Keratinocyte (primary cell): ENCODE measurements at regions not wholly inside any gene's neighbourhood (a gene's known extent, or its start where the extent isn't known, plus 50 kb on each side); places are given as distances from the start of the nearest gene placed in this dataset.

Experiments used
- DNase-seq: peaks from one replicate; pipeline ENCODE4 v3.0.0-alpha.2; 2011; ENCODE audit warnings: low read depth, missing footprints, low spot score
- FAIRE-seq: peaks from 2 replicates; lab custom pipeline; 2011; peaks lifted over from hg19 to GRCh38; lab: Jason Lieb, UNC
- H2AFZ ChIP-seq: 2 replicates; pipeline ENCODE4 v1.6.0; 2012; ENCODE audit warnings: low read length, control low read depth, inconsistent platforms; ENCODE audit not compliant: control insufficient read depth
- H3K27ac ChIP-seq: 2 replicates; pipeline ENCODE4 v1.5.1; 2011; ENCODE audit warnings: low read length; ENCODE audit not compliant: control insufficient read depth, insufficient read depth
- H3K27me3 ChIP-seq: 3 replicates; pipeline ENCODE4 v1.6.0; 2011; ENCODE audit warnings: low read length; ENCODE audit not compliant: control insufficient read depth, insufficient read depth; ENCODE audit errors: extremely low read depth
- H3K36me3 ChIP-seq, 2 experiments: 2 replicates in 1 of 2; 3 replicates in 1 of 2; pipeline ENCODE4 v1.5.1; 2011; ENCODE audit warnings: low read length in 2 of 2, mild to moderate bottlenecking in 1 of 2; ENCODE audit not compliant: control insufficient read depth in 2 of 2, insufficient read depth in 2 of 2; ENCODE audit errors: extremely low read depth in 1 of 2
- H3K4me1 ChIP-seq: 3 replicates; pipeline ENCODE4 v1.5.1; 2011; ENCODE audit warnings: low read length; ENCODE audit not compliant: control insufficient read depth, insufficient read depth; ENCODE audit errors: extremely low read depth
- H3K4me2 ChIP-seq: 3 replicates; pipeline ENCODE4 v1.6.0; 2011; ENCODE audit warnings: low read depth, low read length; ENCODE audit not compliant: control insufficient read depth, insufficient read depth; ENCODE audit errors: extremely low read depth
- H3K4me3 ChIP-seq, 3 experiments: fragments of 200-600 bp in 1 of 3; sonication (generic) in 1 of 3; 2 replicates in 2 of 3; 3 replicates in 1 of 3; pipeline ENCODE4 v1.5.1; 2011 to 2016; ENCODE audit warnings: low read length in 3 of 3, mild to moderate bottlenecking in 3 of 3, control low read depth in 2 of 3, inconsistent platforms in 1 of 3, low read depth in 1 of 3, mixed read lengths in 1 of 3, mixed run types in 1 of 3, moderate library complexity in 1 of 3; ENCODE audit not compliant: control insufficient read depth in 2 of 3, insufficient read depth in 2 of 3; ENCODE audit errors: extremely low read depth in 1 of 3
- H3K79me2 ChIP-seq: 2 replicates; pipeline ENCODE4 v1.6.0; 2012; ENCODE audit warnings: low read length; ENCODE audit not compliant: control insufficient read depth, insufficient read depth
- H3K9ac ChIP-seq: 3 replicates; pipeline ENCODE4 v1.6.0; 2011; ENCODE audit warnings: low read length; ENCODE audit not compliant: control insufficient read depth, insufficient read depth; ENCODE audit errors: extremely low read depth
- H3K9me1 ChIP-seq: 3 replicates; pipeline ENCODE4 v1.6.0; 2011; ENCODE audit warnings: low read length; ENCODE audit not compliant: control insufficient read depth, insufficient read depth; ENCODE audit errors: extremely low read depth
- H3K9me3 ChIP-seq: 2 replicates; pipeline ENCODE4 v1.5.1; 2012; ENCODE audit warnings: low read depth, low read length; ENCODE audit not compliant: control insufficient read depth
- H4K20me1 ChIP-seq: 3 replicates; pipeline ENCODE4 v1.6.0; 2011; ENCODE audit warnings: low read length; ENCODE audit not compliant: control insufficient read depth, insufficient read depth; ENCODE audit errors: extremely low read depth
- CTCF ChIP-seq, 3 experiments: IDR thresholded peaks in 1 of 3; conservative IDR thresholded peaks in 1 of 3; optimal IDR thresholded peaks in 1 of 3; 2 replicates in 2 of 3; 3 replicates in 1 of 3; pipeline versions ENCODE3 to v1.5.1; 2011; ENCODE audit warnings: low read length in 3 of 3, mild to moderate bottlenecking in 3 of 3, moderate library complexity in 2 of 3, control low read depth in 1 of 3, inconsistent platforms in 1 of 3; ENCODE audit not compliant: insufficient read depth in 2 of 3; ENCODE audit errors: extremely low read depth in 1 of 3
- EZH2 ChIP-seq: IDR thresholded peaks from one replicate; pipeline ENCODE4 v1.6.1; 2012; ENCODE audit warnings: inconsistent platforms, mild to moderate bottlenecking, low read length, moderate library complexity
- dilution Hi-C: fragments of 300-500 bp; cut with MboI; formaldehyde crosslinking; loops from one replicate; pipeline ENCODE4 v1.7.0; 2020; ENCODE audit warnings: low sequenced_read_pairs; ENCODE audit not compliant: extremely low pct_ligation_motif_present

GRCh38 chr2:145415151-145415550, 895.2 kb upstream of the ZEB2 start:
- Histone ChIP-seq H3K27me3 (no peaks in the 10 kb centered on the region), H3K9me3 (no peaks in the 10 kb centered on the region), H3K79me2 (no peaks in the 10 kb centered on the region), H4K20me1 (no peaks in the 10 kb centered on the region), H3K36me3 (no peaks in the 10 kb centered on the region), H3K4me2 (no peak overlapping the region), H3K4me1 (no peaks in the 10 kb centered on the region), H3K4me3 (no peak overlapping the region), H2AFZ (no peak overlapping the region), H3K27ac (no peak overlapping the region), H3K9me1 (no peaks in the 10 kb centered on the region), H3K9ac (no peak overlapping the region)
- no peak for TF ChIP-seq CTCF (optimal IDR thresholded peaks at IDR 0.05 in 1 of 3, IDR thresholded peaks at IDR 0.05 in 1 of 3, conservative IDR thresholded peaks at IDR 0.05 in 1 of 3; ENCODE audit: extremely low read depth in 1 of 3, insufficient read depth in 2 of 3, low read length in 3 of 3)
- TF ChIP-seq EZH2 = no peak
- dilution Hi-C loops = no loop called here
- FAIRE-seq (no peak), DNase-seq (no peak)

DNA sequence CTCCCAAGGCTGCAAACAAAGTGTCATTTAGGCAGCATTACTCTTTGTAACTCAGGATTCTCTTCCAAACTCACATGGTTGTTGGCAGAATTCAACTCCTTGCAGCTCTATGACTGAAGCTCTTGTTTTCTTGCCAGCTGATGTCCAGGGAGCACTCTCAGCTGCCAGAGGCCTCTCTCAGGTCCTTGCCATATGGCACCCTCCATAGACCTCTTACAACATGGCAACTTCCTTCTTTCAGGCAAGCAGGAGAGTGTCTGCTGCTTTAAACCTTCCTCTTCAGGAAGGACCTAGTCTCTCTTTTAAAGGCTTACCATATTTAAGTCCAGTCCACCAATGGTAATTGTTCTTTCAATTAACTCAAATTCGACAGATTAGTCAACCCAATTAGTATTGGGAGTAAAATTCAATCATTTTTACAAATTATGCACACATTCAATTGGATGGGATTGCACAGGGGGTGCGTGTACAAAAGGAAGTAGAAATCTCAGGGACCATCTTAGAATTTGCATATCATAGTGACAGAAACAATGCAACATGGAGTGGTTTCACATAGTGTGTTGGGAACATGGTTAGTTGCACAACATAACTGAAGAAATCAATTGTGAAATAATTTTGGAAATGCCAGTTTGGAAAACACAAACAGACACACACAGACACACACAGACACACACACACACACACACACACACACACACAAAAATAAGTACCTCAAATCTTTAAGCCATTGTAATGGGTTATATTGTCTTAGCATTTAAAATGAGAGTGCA, 893.5 kb upstream of the ZEB2 start:
- dilution Hi-C loops = no loop called here
- TF ChIP-seq CTCF (optimal IDR thresholded peaks at IDR 0.05 in 1 of 3, IDR thresholded peaks at IDR 0.05 in 1 of 3, conservative IDR thresholded peaks at IDR 0.05 in 1 of 3; ENCODE audit: extremely low read depth in 1 of 3, insufficient read depth in 2 of 3, low read length in 3 of 3) (no peak), EZH2 (no peak)
- H3K4me3 ChIP-seq = no peak overlapping the region
- H3K27ac ChIP-seq = no peak overlapping the region
- no peaks in the 10 kb centered on the region for H3K79me2 ChIP-seq
- H3K4me1 ChIP-seq = no peaks in the 10 kb centered on the region
- H3K36me3 ChIP-seq = no peaks in the 10 kb centered on the region
- H4K20me1 ChIP-seq = no peaks in the 10 kb centered on the region
- no peak overlapping the region for H3K4me2 ChIP-seq
- no peak for DNase-seq
- H3K9me3 ChIP-seq = no peaks in the 10 kb centered on the region
- no peak overlapping the region for H2AFZ ChIP-seq
- FAIRE-seq = no peak
- no peaks in the 10 kb centered on the region for H3K9me1 ChIP-seq
- no peaks in the 10 kb centered on the region for H3K27me3 ChIP-seq
- no peak overlapping the region for H3K9ac ChIP-seq
